ENCODE measurements at regions not wholly inside any gene's neighbourhood (a gene's known extent, or its start where the extent isn't known, plus 50 kb on each side); places are given as distances from the start of the nearest gene placed in this dataset.

GRCh38 chr4:24730256-24731001 is 64.9 kb upstream of the SOD3 start:
- no peak overlapping the region for H3K27ac ChIP-seq (ENCODE audit: low read depth in 2 of 2, low read length in 2 of 2)
- H3K36me3 ChIP-seq (ENCODE audit: control insufficient read depth in 2 of 2, insufficient read depth in 2 of 2, low read length in 2 of 2) = no peaks in the 10 kb centered on the region
- no peak overlapping the region for H3K4me3 ChIP-seq (ENCODE audit: low read length in 2 of 2)
- no peaks in the 10 kb centered on the region for H3K27me3 ChIP-seq (ENCODE audit: control insufficient read depth in 2 of 2, insufficient read depth in 2 of 2, low read length in 2 of 2)
- no peak overlapping the region for H3K9ac ChIP-seq (ENCODE audit: low read depth in 1 of 2, low read length in 2 of 2)
- H3K9me3 ChIP-seq (ENCODE audit: control insufficient read depth in 2 of 2, low read length in 2 of 2) = no peaks in the 10 kb centered on the region
- H3K4me1 ChIP-seq (ENCODE audit: control insufficient read depth in 2 of 2, insufficient read depth in 2 of 2, low read length in 2 of 2) = no peaks in the 10 kb centered on the region

GRCh38 chr4:24731448-24731847 is 63.9 kb upstream of the SOD3 start:
- Histone ChIP-seq H3K4me1 (ENCODE audit: control insufficient read depth in 2 of 2, insufficient read depth in 2 of 2, low read length in 2 of 2) (no peaks in the 10 kb centered on the region), H3K36me3 (ENCODE audit: control insufficient read depth in 2 of 2, insufficient read depth in 2 of 2, low read length in 2 of 2) (no peaks in the 10 kb centered on the region), H3K4me3 (ENCODE audit: low read length in 2 of 2) (no peak overlapping the region), H3K9me3 (ENCODE audit: control insufficient read depth in 2 of 2, low read length in 2 of 2) (no peaks in the 10 kb centered on the region), H3K27ac (ENCODE audit: low read depth in 2 of 2, low read length in 2 of 2) (no peak overlapping the region), H3K9ac (ENCODE audit: low read depth in 1 of 2, low read length in 2 of 2) (no peak overlapping the region), H3K27me3 (ENCODE audit: control insufficient read depth in 2 of 2, insufficient read depth in 2 of 2, low read length in 2 of 2) (no peaks in the 10 kb centered on the region)

- H3K9me3 ChIP-seq (ENCODE audit: control insufficient read depth in 2 of 2, low read length in 2 of 2) = peaks cover 0 to 4% of the 10 kb centered on the region in 2 donors
- no peaks in the 10 kb centered on the region for H3K36me3 ChIP-seq (ENCODE audit: control insufficient read depth in 2 of 2, insufficient read depth in 2 of 2, low read length in 2 of 2)
- H3K27me3 ChIP-seq (ENCODE audit: control insufficient read depth in 2 of 2, insufficient read depth in 2 of 2, low read length in 2 of 2) = no peaks in the 10 kb centered on the region
- no peak overlapping the region for H3K9ac ChIP-seq (ENCODE audit: low read depth in 1 of 2, low read length in 2 of 2)
- H3K27ac ChIP-seq (ENCODE audit: low read depth in 2 of 2, low read length in 2 of 2) = no peak overlapping the region
- H3K4me3 ChIP-seq (ENCODE audit: low read length in 2 of 2) = no peak overlapping the region
- H3K4me1 ChIP-seq (ENCODE audit: control insufficient read depth in 2 of 2, insufficient read depth in 2 of 2, low read length in 2 of 2) = no peaks in the 10 kb centered on the region
Observed at GRCh38 chr4:24734511-24734910, 60.9 kb upstream of the SOD3 start.

- no peak overlapping the region for H3K9ac ChIP-seq (ENCODE audit: low read depth in 1 of 2, low read length in 2 of 2)
- no peak overlapping the region for H3K27ac ChIP-seq (ENCODE audit: low read depth in 2 of 2, low read length in 2 of 2)
- peaks cover 0 to 4% of the 10 kb centered on the region in 2 donors for H3K9me3 ChIP-seq (ENCODE audit: control insufficient read depth in 2 of 2, low read length in 2 of 2)
- no peak overlapping the region for H3K4me3 ChIP-seq (ENCODE audit: low read length in 2 of 2)
- H3K27me3 ChIP-seq (ENCODE audit: control insufficient read depth in 2 of 2, insufficient read depth in 2 of 2, low read length in 2 of 2) = no peaks in the 10 kb centered on the region
- no peaks in the 10 kb centered on the region for H3K36me3 ChIP-seq (ENCODE audit: control insufficient read depth in 2 of 2, insufficient read depth in 2 of 2, low read length in 2 of 2)
- no peaks in the 10 kb centered on the region for H3K4me1 ChIP-seq (ENCODE audit: control insufficient read depth in 2 of 2, insufficient read depth in 2 of 2, low read length in 2 of 2)
Observed at GRCh38 chr4:24736066-24736465, 59.3 kb upstream of the SOD3 start.

- Histone ChIP-seq H3K36me3 (ENCODE audit: control insufficient read depth in 2 of 2, insufficient read depth in 2 of 2, low read length in 2 of 2) (no peaks in the 10 kb centered on the region), H3K4me1 (ENCODE audit: control insufficient read depth in 2 of 2, insufficient read depth in 2 of 2, low read length in 2 of 2) (peaks cover 0 to 4% of the 10 kb centered on the region in 2 donors), H3K27ac (ENCODE audit: low read depth in 2 of 2, low read length in 2 of 2) (no peak overlapping the region), H3K9ac (ENCODE audit: low read depth in 1 of 2, low read length in 2 of 2) (no peak overlapping the region), H3K9me3 (ENCODE audit: control insufficient read depth in 2 of 2, low read length in 2 of 2) (peaks cover 0 to 4% of the 10 kb centered on the region in 2 donors), H3K4me3 (ENCODE audit: low read length in 2 of 2) (no peak overlapping the region), H3K27me3 (ENCODE audit: control insufficient read depth in 2 of 2, insufficient read depth in 2 of 2, low read length in 2 of 2) (no peaks in the 10 kb centered on the region)
Observed at GRCh38 chr4:24741910-24742309, 53.5 kb upstream of the SOD3 start.

GRCh38 chr4:24742335-24742734 is 53.0 kb upstream of the SOD3 start:
- no peak overlapping the region for H3K4me3 ChIP-seq (ENCODE audit: low read length in 2 of 2)
- no peaks in the 10 kb centered on the region for H3K27me3 ChIP-seq (ENCODE audit: control insufficient read depth in 2 of 2, insufficient read depth in 2 of 2, low read length in 2 of 2)
- no peak overlapping the region for H3K27ac ChIP-seq (ENCODE audit: low read depth in 2 of 2, low read length in 2 of 2)
- H3K9me3 ChIP-seq (ENCODE audit: control insufficient read depth in 2 of 2, low read length in 2 of 2) = peaks cover 0 to 4% of the 10 kb centered on the region in 2 donors
- peaks cover 0 to 4% of the 10 kb centered on the region in 2 donors for H3K4me1 ChIP-seq (ENCODE audit: control insufficient read depth in 2 of 2, insufficient read depth in 2 of 2, low read length in 2 of 2)
- no peaks in the 10 kb centered on the region for H3K36me3 ChIP-seq (ENCODE audit: control insufficient read depth in 2 of 2, insufficient read depth in 2 of 2, low read length in 2 of 2)
- no peak overlapping the region for H3K9ac ChIP-seq (ENCODE audit: low read depth in 1 of 2, low read length in 2 of 2)

GRCh38 chr4:24742773-24743172 is 52.6 kb upstream of the SOD3 start:
- H3K9me3 ChIP-seq (ENCODE audit: control insufficient read depth in 2 of 2, low read length in 2 of 2) = peaks cover 0 to 1% of the 10 kb centered on the region in 2 donors
- no peak overlapping the region for H3K4me3 ChIP-seq (ENCODE audit: low read length in 2 of 2)
- H3K4me1 ChIP-seq (ENCODE audit: control insufficient read depth in 2 of 2, insufficient read depth in 2 of 2, low read length in 2 of 2) = peaks cover 0 to 4% of the 10 kb centered on the region in 2 donors

GRCh38 chr4:24743206-24743605 is 52.2 kb upstream of the SOD3 start:
- H3K9ac ChIP-seq (ENCODE audit: low read depth in 1 of 2, low read length in 2 of 2) = no peak overlapping the region
- H3K4me1 ChIP-seq (ENCODE audit: control insufficient read depth in 2 of 2, insufficient read depth in 2 of 2, low read length in 2 of 2) = peaks cover 0 to 4% of the 10 kb centered on the region in 2 donors
- no peaks in the 10 kb centered on the region for H3K36me3 ChIP-seq (ENCODE audit: control insufficient read depth in 2 of 2, insufficient read depth in 2 of 2, low read length in 2 of 2)
- no peak overlapping the region for H3K27ac ChIP-seq (ENCODE audit: low read depth in 2 of 2, low read length in 2 of 2)
- H3K27me3 ChIP-seq (ENCODE audit: control insufficient read depth in 2 of 2, insufficient read depth in 2 of 2, low read length in 2 of 2) = no peaks in the 10 kb centered on the region
- H3K4me3 ChIP-seq (ENCODE audit: low read length in 2 of 2) = no peak overlapping the region
- no peaks in the 10 kb centered on the region for H3K9me3 ChIP-seq (ENCODE audit: control insufficient read depth in 2 of 2, low read length in 2 of 2)

More at GRCh38 chr4:24742773-24743172, 52.6 kb upstream of the SOD3 start:
- Histone ChIP-seq H3K27ac (ENCODE audit: low read depth in 2 of 2, low read length in 2 of 2) (no peak overlapping the region), H3K27me3 (ENCODE audit: control insufficient read depth in 2 of 2, insufficient read depth in 2 of 2, low read length in 2 of 2) (no peaks in the 10 kb centered on the region), H3K36me3 (ENCODE audit: control insufficient read depth in 2 of 2, insufficient read depth in 2 of 2, low read length in 2 of 2) (no peaks in the 10 kb centered on the region), H3K9ac (ENCODE audit: low read depth in 1 of 2, low read length in 2 of 2) (no peak overlapping the region)

GRCh38 chr4:24743927-24744326 is 51.4 kb upstream of the SOD3 start:
- no peak overlapping the region for H3K27ac ChIP-seq (ENCODE audit: low read depth in 2 of 2, low read length in 2 of 2)
- H3K36me3 ChIP-seq (ENCODE audit: control insufficient read depth in 2 of 2, insufficient read depth in 2 of 2, low read length in 2 of 2) = no peaks in the 10 kb centered on the region
- no peak overlapping the region for H3K9ac ChIP-seq (ENCODE audit: low read depth in 1 of 2, low read length in 2 of 2)
- peaks cover 0 to 4% of the 10 kb centered on the region in 2 donors for H3K4me1 ChIP-seq (ENCODE audit: control insufficient read depth in 2 of 2, insufficient read depth in 2 of 2, low read length in 2 of 2)
- no peaks in the 10 kb centered on the region for H3K27me3 ChIP-seq (ENCODE audit: control insufficient read depth in 2 of 2, insufficient read depth in 2 of 2, low read length in 2 of 2)
- no peaks in the 10 kb centered on the region for H3K9me3 ChIP-seq (ENCODE audit: control insufficient read depth in 2 of 2, low read length in 2 of 2)
- H3K4me3 ChIP-seq (ENCODE audit: low read length in 2 of 2) = no peak overlapping the region

- Histone ChIP-seq H3K9me3 (ENCODE audit: control insufficient read depth in 2 of 2, low read length in 2 of 2) (no peaks in the 10 kb centered on the region), H3K36me3 (ENCODE audit: control insufficient read depth in 2 of 2, insufficient read depth in 2 of 2, low read length in 2 of 2) (no peaks in the 10 kb centered on the region), H3K27me3 (ENCODE audit: control insufficient read depth in 2 of 2, insufficient read depth in 2 of 2, low read length in 2 of 2) (no peaks in the 10 kb centered on the region), H3K4me3 (ENCODE audit: low read length in 2 of 2) (no peak overlapping the region), H3K4me1 (ENCODE audit: control insufficient read depth in 2 of 2, insufficient read depth in 2 of 2, low read length in 2 of 2) (peaks cover 0 to 4% of the 10 kb centered on the region in 2 donors), H3K9ac (ENCODE audit: low read depth in 1 of 2, low read length in 2 of 2) (no peak overlapping the region), H3K27ac (ENCODE audit: low read depth in 2 of 2, low read length in 2 of 2) (no peak overlapping the region)
Observed at GRCh38 chr4:24745172-24745895, 50.0 kb upstream of the SOD3 start.

Measured in mucosa of rectum (tissue), 2 donors.